ENCODE measurements at regions not wholly inside any gene's neighbourhood (a gene's known extent, or its start where the extent isn't known, plus 50 kb on each side); places are given as distances from the start of the nearest gene placed in this dataset.
A peak's percentile ranks its signal among the peaks of the same experiment; 100 is the strongest.

DNA sequence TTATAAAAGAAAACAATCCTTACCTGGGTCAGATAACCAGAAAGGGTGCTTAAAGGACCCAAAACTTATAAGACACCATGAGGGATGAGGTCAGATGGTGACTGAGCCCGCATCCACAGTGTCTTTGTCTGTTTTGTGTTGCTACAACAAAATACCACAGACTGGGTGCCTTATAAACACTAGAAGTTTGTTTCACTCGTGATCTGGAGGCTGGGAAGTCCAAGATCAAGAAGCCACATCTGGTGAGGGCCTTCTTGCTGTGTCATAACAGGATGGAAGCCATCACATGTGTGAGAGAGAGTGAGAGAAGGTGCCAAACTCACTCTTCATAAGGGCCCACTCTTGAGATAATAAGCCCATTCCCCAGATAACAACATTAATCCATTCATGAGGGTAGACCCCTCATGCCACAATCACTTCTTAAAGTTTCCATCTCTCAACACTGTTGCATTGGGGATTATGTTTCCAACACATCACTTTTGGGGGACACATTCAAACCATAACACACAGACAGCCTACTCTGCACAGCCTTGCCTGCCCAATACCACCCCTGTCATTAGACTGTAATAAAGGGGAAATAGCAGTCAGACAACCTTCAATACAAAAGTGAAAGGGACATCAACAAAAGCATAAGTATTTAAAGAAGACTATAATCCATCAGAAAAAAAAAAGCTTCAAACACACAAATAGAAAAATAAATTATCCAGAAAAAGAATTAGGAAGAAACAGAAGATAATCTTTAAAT is 249.8 kb downstream of the ANAPC1 start:
- POLR2A ChIA-PET (ENCODE audit: unreplicated experiment): no interaction called here

More for the DNA sequence above, 249.8 kb downstream of the ANAPC1 start:
- CTCF ChIA-PET: no interaction called here
- H2AFZ ChIP-seq (replicated peaks; ENCODE audit: low read length, poor library complexity): no peak overlapping the region
- no peak overlapping the region for H3K4me3 ChIP-seq (ENCODE audit: insufficient read depth, low read depth, low read length)
- peaks cover 6% of the 10 kb centered on the region for H3K9me3 ChIP-seq (ENCODE audit: control insufficient read depth, insufficient read depth, low read length)
- no peak overlapping the region for H3K9ac ChIP-seq (ENCODE audit: low read depth, low read length)
- no peak overlapping the region for H4K91ac ChIP-seq (ENCODE audit: insufficient read depth, low read depth, low read length)
- H3K4me1 ChIP-seq (ENCODE audit: control insufficient read depth, insufficient read depth, low read length): no peaks in the 10 kb centered on the region; the same call in 1 of the 2 replicates
- no peak overlapping the region for H3K4me2 ChIP-seq (ENCODE audit: low read depth, low read length)
- H3K23ac ChIP-seq (ENCODE audit: low read depth, low read length): no peak overlapping the region
- H3K79me1 ChIP-seq (ENCODE audit: low read depth in 1 of 2, low read length in 2 of 2): no peaks in the 10 kb centered on the region
- dilution Hi-C loops (cut with HindIII; ENCODE audit: low sequenced_read_pairs, unreplicated experiment) (no loop called here), in situ Hi-C loops (cut with MboI; ENCODE audit: low sequenced_read_pairs) (no loop called here), intact Hi-C loops (cut with micrococcal nuclease) (no loop called here)
- no peak overlapping the region for H4K8ac ChIP-seq (ENCODE audit: low read depth in 2 of 2, low read length in 2 of 2)
- H3K9me1 ChIP-seq (ENCODE audit: insufficient read depth, low read length): no peaks in the 10 kb centered on the region
- no peak overlapping the region for H3K14ac ChIP-seq (replicated peaks; ENCODE audit: low read depth, low read length)
- TF ChIP-seq NFE2L2 (IDR thresholded peaks at IDR 0.05; ENCODE audit: low read depth, low read length) (no peak; the same call in 1 of the 2 replicates), FOS (IDR thresholded peaks at IDR 0.05; ENCODE audit: low read depth, low read length) (no peak), SMC3 (IDR thresholded peaks at IDR 0.05; ENCODE audit: low read depth, low read length) (no peak), MAFK (IDR thresholded peaks at IDR 0.05; ENCODE audit: low read depth, low read length) (no peak), CHD1 (IDR thresholded peaks at IDR 0.05; ENCODE audit: low read depth, low read length) (no peak), RFX5 (IDR thresholded peaks at IDR 0.05; ENCODE audit: low read depth, low read length) (no peak), POLR2A (IDR thresholded peaks at IDR 0.05; ENCODE audit: low read depth, low read length) (no peak), MAZ (IDR thresholded peaks at IDR 0.05; ENCODE audit: borderline replicate concordance, low read depth, low read length) (no peak)
- TF ChIP-seq, protein P1, sequence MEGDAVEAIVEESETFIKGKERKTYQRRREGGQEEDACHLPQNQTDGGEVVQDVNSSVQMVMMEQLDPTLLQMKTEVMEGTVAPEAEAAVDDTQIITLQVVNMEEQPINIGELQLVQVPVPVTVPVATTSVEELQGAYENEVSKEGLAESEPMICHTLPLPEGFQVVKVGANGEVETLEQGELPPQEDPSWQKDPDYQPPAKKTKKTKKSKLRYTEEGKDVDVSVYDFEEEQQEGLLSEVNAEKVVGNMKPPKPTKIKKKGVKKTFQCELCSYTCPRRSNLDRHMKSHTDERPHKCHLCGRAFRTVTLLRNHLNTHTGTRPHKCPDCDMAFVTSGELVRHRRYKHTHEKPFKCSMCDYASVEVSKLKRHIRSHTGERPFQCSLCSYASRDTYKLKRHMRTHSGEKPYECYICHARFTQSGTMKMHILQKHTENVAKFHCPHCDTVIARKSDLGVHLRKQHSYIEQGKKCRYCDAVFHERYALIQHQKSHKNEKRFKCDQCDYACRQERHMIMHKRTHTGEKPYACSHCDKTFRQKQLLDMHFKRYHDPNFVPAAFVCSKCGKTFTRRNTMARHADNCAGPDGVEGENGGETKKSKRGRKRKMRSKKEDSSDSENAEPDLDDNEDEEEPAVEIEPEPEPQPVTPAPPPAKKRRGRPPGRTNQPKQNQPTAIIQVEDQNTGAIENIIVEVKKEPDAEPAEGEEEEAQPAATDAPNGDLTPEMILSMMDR (conservative IDR thresholded peaks at IDR 0.05; ENCODE audit: low read depth, low read length): no peak
- TF ChIP-seq, protein P2, sequence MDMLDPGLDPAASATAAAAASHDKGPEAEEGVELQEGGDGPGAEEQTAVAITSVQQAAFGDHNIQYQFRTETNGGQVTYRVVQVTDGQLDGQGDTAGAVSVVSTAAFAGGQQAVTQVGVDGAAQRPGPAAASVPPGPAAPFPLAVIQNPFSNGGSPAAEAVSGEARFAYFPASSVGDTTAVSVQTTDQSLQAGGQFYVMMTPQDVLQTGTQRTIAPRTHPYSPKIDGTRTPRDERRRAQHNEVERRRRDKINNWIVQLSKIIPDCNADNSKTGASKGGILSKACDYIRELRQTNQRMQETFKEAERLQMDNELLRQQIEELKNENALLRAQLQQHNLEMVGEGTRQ (IDR thresholded peaks at IDR 0.05; ENCODE audit: low read depth, low read length): no peak
- 0 out of 2 replicates have a peak overlapping the region, but pooled peaks have one; percentile 30 for H2AK5ac ChIP-seq (ENCODE audit: low read depth, low read length)
- WGBS, 2 experiments (ENCODE audit: extremely low coverage in 2 of 2, insufficient read length in 1 of 2): no CpG with 5 or more reads among the region's 2 CpGs
- H3K27me3 ChIP-seq (ENCODE audit: control insufficient read depth, insufficient read depth, low read length): peaks cover 7% of the 10 kb centered on the region
- H3K36me3 ChIP-seq (ENCODE audit: control insufficient read depth, insufficient read depth, low read length): no peaks in the 10 kb centered on the region
- no peak overlapping the region for H2AK9ac ChIP-seq (replicated peaks; ENCODE audit: low read depth, low read length, poor library complexity)
- no peak overlapping the region for H3K27ac ChIP-seq (ENCODE audit: insufficient read depth, low read length)
- no peak overlapping the region for H2BK5ac ChIP-seq (ENCODE audit: low read depth, low read length, poor library complexity, severe bottlenecking)
- no TSS peak for BruUV-seq (replicated peaks)
- H3K4ac ChIP-seq (ENCODE audit: low read depth, low read length): no peak overlapping the region
- ATAC-seq (ENCODE audit: low read depth) (no peak), DNase-seq (peak; percentile 59)
- H2BK120ac ChIP-seq (ENCODE audit: low read depth, low read length): no peak overlapping the region
- no peaks in the 10 kb centered on the region for H4K20me1 ChIP-seq (ENCODE audit: insufficient read depth, low read length)
- H3K18ac ChIP-seq (ENCODE audit: low read depth, low read length): 0 out of 2 replicates have a peak overlapping the region, but pooled peaks have one; percentile 6
- H3K56ac ChIP-seq (ENCODE audit: extremely low read depth, insufficient read depth, low read length): no peak overlapping the region
- 0 out of 3 replicates have a peak overlapping the region, but pooled peaks have one; percentile 34 for H2BK15ac ChIP-seq (ENCODE audit: low read depth, low read length)
- H2BK20ac ChIP-seq (ENCODE audit: low read depth, low read length): no peak overlapping the region
- H4K5ac ChIP-seq (ENCODE audit: low read depth, low read length): no peak overlapping the region
